Endothelial cell of hepatic sinusoid (primary cell): ENCODE measurements at regions not wholly inside any gene's neighbourhood (a gene's known extent, or its start where the extent isn't known, plus 50 kb on each side); places are given as distances from the start of the nearest gene placed in this dataset.

ENCODE experiments used
- in situ Hi-C: cut with HindIII; loops from 2 replicates; pipeline ENCODE4 v1.10.0; 2017; ENCODE audit warnings: low sequenced_read_pairs

- in situ Hi-C loops: no loop called here
Measured at GRCh38 chr14:34183478-34183877, 232.6 kb upstream of the EGLN3 start.

- in situ Hi-C loops: no loop called here
Measured at GRCh38 chr14:34181338-34181737, 230.5 kb upstream of the EGLN3 start.

- in situ Hi-C loops: no loop called here
Measured at GRCh38 chr14:34180869-34181268, 230.0 kb upstream of the EGLN3 start.

GRCh38 chr14:34180434-34180833 lies 229.6 kb upstream of the EGLN3 start:
- in situ Hi-C loops: no loop called here

DNA sequence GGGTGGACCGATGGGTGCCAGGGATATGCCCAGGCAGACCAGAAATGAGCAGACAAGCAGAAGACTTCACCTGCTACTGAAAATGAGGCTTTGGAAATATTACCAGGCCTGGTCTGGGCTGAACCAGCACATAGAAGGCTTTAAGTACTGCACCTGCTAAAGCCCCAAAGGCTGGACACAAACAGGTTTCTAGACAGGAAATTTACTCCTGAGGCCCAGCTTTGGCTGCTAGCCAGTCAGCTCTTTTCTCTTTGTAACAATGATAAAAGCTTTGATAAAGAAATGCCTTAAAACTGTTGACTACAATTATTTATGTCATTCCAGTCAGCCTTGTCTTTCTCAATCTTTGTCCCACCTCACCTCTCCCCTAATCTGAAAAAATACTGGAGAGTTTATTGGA lies 228.9 kb upstream of the EGLN3 start:
- in situ Hi-C loops: no loop called here

DNA sequence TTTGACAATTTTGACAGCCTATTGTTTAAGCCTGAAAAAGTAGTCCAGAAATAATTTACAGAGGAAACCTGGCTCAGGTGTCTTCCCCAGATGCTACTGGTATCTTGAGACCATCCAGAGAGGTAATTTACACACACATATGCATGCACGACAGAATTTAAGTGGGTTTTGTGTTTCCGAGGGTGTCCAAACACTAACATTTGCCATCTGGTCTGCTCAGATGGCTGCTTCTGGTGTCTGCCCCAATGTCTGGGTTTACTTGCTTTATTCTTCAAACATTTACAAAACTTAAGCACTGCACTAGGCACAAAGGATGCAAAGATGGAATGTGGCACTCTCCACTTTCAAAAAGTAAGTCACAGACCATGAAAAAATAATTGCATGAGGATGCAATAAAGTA lies 226.6 kb upstream of the EGLN3 start:
- in situ Hi-C loops: no loop called here

- in situ Hi-C loops: no loop called here
Measured at GRCh38 chr14:34175574-34175973, 224.7 kb upstream of the EGLN3 start.

DNA sequence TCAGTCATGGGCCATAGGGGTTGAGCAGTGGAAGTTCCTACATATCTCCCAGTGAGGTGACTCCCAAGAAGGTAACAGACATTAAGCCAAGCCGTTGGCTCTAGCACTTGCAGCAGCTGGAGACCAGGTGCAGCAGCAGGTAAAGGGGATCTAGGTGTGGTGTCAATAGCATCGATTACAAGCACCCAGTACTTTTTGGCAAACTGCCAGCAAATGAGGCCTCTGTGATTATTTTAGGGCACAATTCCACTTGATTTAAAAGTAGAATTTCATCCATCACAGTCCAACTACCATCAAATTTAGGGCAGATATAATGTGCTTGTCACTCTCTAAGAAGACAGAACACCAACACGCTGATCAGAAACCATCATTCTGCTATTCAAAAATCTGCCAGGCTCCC lies 224.1 kb upstream of the EGLN3 start:
- in situ Hi-C loops: no loop called here

GRCh38 chr14:34173916-34174315 lies 223.0 kb upstream of the EGLN3 start:
- in situ Hi-C loops: no loop called here

DNA sequence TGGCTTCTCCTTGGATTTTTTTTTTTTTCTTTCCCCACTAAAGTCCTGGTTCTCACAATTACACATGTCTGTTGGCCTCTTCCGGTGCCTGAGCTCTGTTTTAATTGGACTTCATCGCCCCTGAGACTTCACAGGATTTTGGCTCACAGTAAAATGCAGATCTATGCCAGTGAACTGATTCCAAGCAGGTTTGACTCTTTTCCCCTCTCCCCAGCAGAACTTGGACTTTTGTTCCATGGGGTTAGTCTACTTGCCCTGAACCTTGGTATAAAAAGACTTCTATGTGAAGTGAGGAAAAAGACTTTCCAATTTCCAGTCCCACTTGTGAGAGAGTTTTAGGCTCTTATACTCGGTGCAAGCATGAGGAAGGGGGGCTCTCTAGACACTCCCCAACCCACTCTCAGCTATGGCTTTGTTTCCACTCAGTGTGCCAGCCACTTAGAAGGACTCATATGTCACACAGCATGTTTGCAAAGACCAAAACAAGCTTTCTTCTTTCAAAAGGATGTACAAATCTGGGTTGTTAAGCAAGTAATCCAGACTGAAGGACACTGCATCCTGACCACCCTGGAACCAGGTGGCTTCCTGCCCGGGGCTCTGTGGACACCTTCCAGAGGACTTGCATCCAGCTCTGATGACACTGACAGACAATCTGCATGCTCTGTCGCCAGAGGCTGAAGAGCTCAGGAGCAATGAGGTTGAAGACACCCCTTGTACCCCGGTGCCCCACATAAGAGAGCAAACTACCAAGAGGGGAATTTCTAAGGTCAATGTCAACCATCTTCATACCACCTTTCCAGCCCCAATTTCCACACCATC lies 221.9 kb upstream of the EGLN3 start:
- in situ Hi-C loops: no loop called here

DNA sequence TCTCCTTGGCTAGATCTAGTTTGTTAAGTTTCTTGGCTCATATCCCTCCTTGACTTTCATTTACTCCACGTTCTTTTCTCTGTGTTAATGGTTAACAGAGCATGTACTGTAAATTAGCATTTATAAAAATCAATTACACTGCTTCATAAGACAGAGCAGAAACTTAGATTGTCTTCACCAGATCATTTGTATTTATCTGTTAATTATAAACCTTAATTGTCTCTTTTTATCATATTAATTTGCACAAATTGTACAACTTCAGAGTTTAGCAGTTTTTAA lies 221.2 kb upstream of the EGLN3 start:
- in situ Hi-C loops: no loop called here

DNA sequence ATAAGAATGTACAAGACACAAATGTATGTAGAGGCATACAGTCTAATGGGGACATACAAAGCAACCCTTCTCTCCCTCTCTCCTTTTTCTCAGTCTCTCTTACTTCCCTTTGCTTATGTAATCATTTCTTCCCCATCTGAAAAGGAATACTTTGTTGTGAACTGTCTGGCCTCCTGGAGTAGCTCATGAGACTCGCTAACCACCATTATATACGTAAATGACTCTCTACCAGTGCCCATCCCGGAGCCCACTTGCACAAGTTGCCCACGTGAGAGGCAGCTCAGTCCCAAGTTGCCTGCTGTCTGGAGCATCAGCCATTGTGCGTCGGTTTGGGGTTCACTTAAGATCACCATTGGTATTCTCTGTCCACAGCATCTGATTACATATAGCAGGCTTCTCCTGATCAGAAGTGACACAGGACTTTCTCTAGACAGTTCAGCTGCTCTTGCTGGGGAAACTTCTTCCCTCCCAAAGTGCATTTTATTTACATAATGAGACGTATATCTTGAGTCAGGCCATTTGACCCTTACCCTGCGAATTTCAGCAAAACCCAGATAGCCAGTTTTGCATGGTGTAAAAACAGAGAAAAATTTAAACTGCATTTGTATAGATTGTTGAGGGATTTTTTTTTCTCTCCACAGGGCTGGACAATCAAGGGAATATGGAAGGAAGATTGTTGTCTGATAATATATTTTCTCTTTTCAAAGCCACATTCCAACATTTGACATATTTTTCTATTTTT lies 220.7 kb upstream of the EGLN3 start:
- in situ Hi-C loops: no loop called here

DNA sequence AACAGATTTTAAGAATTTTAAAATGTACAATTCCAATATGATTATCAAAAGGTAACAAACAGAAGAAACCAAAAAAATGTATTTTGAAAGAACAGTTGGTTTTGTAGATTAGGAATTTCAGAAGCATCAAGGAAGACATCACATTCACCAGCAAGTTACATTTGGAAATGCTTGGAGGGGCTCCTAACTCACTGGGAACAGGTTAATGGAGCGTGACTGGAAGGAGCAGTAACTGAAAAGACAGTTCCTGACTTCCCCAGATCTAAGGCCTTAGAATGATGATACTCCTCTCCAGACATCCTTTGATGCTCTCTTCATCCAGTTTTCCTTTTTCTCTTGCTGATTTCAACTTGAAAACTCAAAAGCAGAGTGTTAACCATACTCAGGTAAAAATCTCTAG lies 220.0 kb upstream of the EGLN3 start:
- in situ Hi-C loops: no loop called here

- in situ Hi-C loops: no loop called here
Measured at GRCh38 chr14:34169561-34169960, 218.7 kb upstream of the EGLN3 start.

- in situ Hi-C loops: no loop called here
Measured at GRCh38 chr14:34168656-34169055, 217.8 kb upstream of the EGLN3 start.

DNA sequence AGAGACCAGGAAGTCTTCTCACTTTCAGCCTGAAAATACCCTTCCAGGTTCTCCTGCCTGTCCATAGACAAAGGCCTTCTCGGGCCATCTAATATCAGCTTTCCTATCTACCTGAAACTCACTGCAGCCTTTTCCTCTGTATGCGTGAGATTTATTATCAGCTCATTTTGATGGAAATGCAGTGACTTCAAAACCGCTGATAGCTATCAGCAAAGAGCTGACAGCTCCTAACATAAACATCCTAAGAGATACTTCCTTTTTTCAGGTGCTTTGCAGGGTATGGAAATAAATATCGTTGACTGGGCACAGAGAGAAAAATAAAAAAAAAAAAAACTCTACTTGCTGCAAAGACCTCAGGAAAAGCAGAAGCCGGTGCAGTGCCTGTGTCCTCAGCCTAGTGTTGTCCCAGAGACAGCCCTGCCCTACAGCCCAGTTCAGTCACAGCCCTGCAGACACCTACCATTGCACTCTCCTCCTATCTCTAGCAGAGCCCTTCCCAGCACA lies 215.0 kb upstream of the EGLN3 start:
- in situ Hi-C loops: no loop called here

DNA sequence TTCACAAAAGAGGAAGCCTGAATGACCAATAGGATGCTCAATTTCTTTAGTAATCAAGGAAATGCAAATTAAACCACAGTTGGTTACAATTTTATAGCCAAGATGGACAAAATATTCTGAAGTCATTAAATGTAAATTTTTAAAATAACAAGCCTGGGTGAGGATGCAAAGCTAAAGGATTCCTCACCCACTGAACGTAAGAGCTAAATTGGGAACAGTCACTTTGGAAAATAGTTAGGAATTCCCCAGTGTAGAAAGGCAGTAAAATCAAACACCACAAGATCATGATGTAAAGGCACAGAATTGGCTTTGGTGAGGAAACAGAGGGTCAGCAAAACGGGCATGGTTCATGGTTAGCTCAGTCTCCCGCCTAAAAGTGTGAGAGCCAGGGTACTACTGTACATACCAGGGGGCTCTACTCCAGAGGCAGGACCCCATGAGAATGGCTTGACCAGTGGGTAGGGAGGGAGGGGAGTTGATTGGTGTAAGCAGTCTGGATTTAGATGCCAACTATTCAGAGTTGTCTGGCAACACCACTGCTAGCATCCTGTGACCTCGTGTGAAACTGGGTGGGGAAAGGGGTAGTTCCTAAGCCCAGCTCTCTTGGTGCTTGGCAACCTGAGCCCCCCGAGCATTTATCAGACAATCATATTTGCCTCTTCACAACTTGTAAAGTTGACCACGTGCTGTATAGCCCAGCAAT lies 213.4 kb upstream of the EGLN3 start:
- in situ Hi-C loops: loop anchor here (5.0 kb wide), 1 partner anchor 48 kb away; no protein-coding TSS in a partner anchor

GRCh38 chr14:34161351-34162082 lies 210.6 kb upstream of the EGLN3 start:
- in situ Hi-C loops: loop anchor here (5.0 kb wide), 1 partner anchor 51 kb away; no protein-coding TSS in a partner anchor

GRCh38 chr14:34160619-34161018 lies 209.7 kb upstream of the EGLN3 start:
- in situ Hi-C loops: loop anchor here (5.0 kb wide), 1 partner anchor 52 kb away; no protein-coding TSS in a partner anchor

- in situ Hi-C loops: no loop called here
Measured at GRCh38 chr14:34157651-34158050, 206.8 kb upstream of the EGLN3 start.

- in situ Hi-C loops: no loop called here
Measured at GRCh38 chr14:34147461-34147860, 196.6 kb upstream of the EGLN3 start.
